PFSK-1 (cell line): ENCODE measurements at regions not wholly inside any gene's neighbourhood (a gene's known extent, or its start where the extent isn't known, plus 50 kb on each side); places are given as distances from the start of the nearest gene placed in this dataset.

ENCODE experiments used
- POLR2AphosphoS5 ChIP-seq: IDR thresholded peaks from 2 replicates; pipeline ENCODE4 v1.6.1; 2012; ENCODE audit warnings: low read depth, mild to moderate bottlenecking, control low read depth, low read length, moderate library complexity
- SIN3A ChIP-seq: IDR thresholded peaks from 2 replicates; pipeline ENCODE4 v1.6.1; 2012; ENCODE audit warnings: mild to moderate bottlenecking, low read length, moderate library complexity, borderline replicate concordance; ENCODE audit not compliant: insufficient read depth
- TAF1 ChIP-seq: IDR thresholded peaks from 2 replicates; pipeline ENCODE4 v1.6.1; 2012; ENCODE audit warnings: low read length, control low read depth, borderline replicate concordance; ENCODE audit not compliant: insufficient read depth

- no peak for TF ChIP-seq POLR2AphosphoS5
- no peak for TF ChIP-seq TAF1
- TF ChIP-seq SIN3A: no peak
Measured at GRCh38 chr2:138280999-138281695, 220.4 kb upstream of the SPOPL start.
